ENCODE measurements at regions not wholly inside any gene's neighbourhood (a gene's known extent, or its start where the extent isn't known, plus 50 kb on each side); places are given as distances from the start of the nearest gene placed in this dataset.

- Histone ChIP-seq H3K27me3 (no peaks in the 10 kb centered on the region), H3K9me3 (no peaks in the 10 kb centered on the region), H3K4me1 (no peaks in the 10 kb centered on the region), H3K4me3 (no peak overlapping the region), H3K27ac (no peak overlapping the region), H3K36me3 (no peaks in the 10 kb centered on the region)
- intact Hi-C loops (cut with DNase I; ENCODE audit: low total_unique reads), result no loop called here
- no peak for DNase-seq
- no peak for TF ChIP-seq CTCF (IDR thresholded peaks at IDR 0.05)
Measured at GRCh38 chr4:149065753-149066152, 623.5 kb upstream of the NR3C2 start.

GRCh38 chr4:149062997-149063396 lies 620.8 kb upstream of the NR3C2 start:
- no peak overlapping the region for H3K27ac ChIP-seq
- no peak overlapping the region for H3K4me3 ChIP-seq
- no peak for DNase-seq
- intact Hi-C loops (cut with DNase I; ENCODE audit: low total_unique reads), result no loop called here
- H3K9me3 ChIP-seq, result no peaks in the 10 kb centered on the region
- H3K4me1 ChIP-seq, result no peaks in the 10 kb centered on the region
- no peaks in the 10 kb centered on the region for H3K27me3 ChIP-seq
- no peak for TF ChIP-seq CTCF (IDR thresholded peaks at IDR 0.05)
- no peaks in the 10 kb centered on the region for H3K36me3 ChIP-seq

GRCh38 chr4:149057594-149057993 lies 615.4 kb upstream of the NR3C2 start:
- Histone ChIP-seq H3K27me3 (no peaks in the 10 kb centered on the region), H3K9me3 (no peaks in the 10 kb centered on the region), H3K27ac (no peak overlapping the region), H3K36me3 (no peaks in the 10 kb centered on the region), H3K4me3 (no peak overlapping the region), H3K4me1 (no peaks in the 10 kb centered on the region)
- intact Hi-C loops (cut with DNase I; ENCODE audit: low total_unique reads), result no loop called here
- no peak for TF ChIP-seq CTCF (IDR thresholded peaks at IDR 0.05)
- no peak for DNase-seq

- no peak for DNase-seq
- TF ChIP-seq CTCF (IDR thresholded peaks at IDR 0.05), result no peak
- Histone ChIP-seq H3K4me1 (no peaks in the 10 kb centered on the region), H3K9me3 (no peaks in the 10 kb centered on the region), H3K27ac (no peak overlapping the region), H3K4me3 (no peak overlapping the region), H3K27me3 (no peaks in the 10 kb centered on the region), H3K36me3 (no peaks in the 10 kb centered on the region)
- intact Hi-C loops (cut with DNase I; ENCODE audit: low total_unique reads), result no loop called here
Measured at GRCh38 chr4:149056615-149057014, 614.4 kb upstream of the NR3C2 start.

GRCh38 chr4:149055624-149056023 lies 613.4 kb upstream of the NR3C2 start:
- Histone ChIP-seq H3K4me1 (no peaks in the 10 kb centered on the region), H3K4me3 (no peak overlapping the region), H3K27me3 (no peaks in the 10 kb centered on the region), H3K9me3 (no peaks in the 10 kb centered on the region), H3K36me3 (no peaks in the 10 kb centered on the region), H3K27ac (no peak overlapping the region)
- no peak for DNase-seq
- intact Hi-C loops (cut with DNase I; ENCODE audit: low total_unique reads), result no loop called here
- TF ChIP-seq CTCF (IDR thresholded peaks at IDR 0.05), result no peak

GRCh38 chr4:149050840-149051239 lies 608.6 kb upstream of the NR3C2 start:
- H3K27ac ChIP-seq, result no peak overlapping the region
- no peaks in the 10 kb centered on the region for H3K9me3 ChIP-seq
- intact Hi-C loops (cut with DNase I; ENCODE audit: low total_unique reads), result no loop called here
- DNase-seq, result no peak
- no peak overlapping the region for H3K4me3 ChIP-seq
- TF ChIP-seq CTCF (IDR thresholded peaks at IDR 0.05), result no peak
- H3K36me3 ChIP-seq, result no peaks in the 10 kb centered on the region
- no peaks in the 10 kb centered on the region for H3K27me3 ChIP-seq
- no peaks in the 10 kb centered on the region for H3K4me1 ChIP-seq

All from tibial artery (tissue), 4 donors.